M059J (cell line): ENCODE measurements at regions not wholly inside any gene's neighbourhood (a gene's known extent, or its start where the extent isn't known, plus 50 kb on each side); places are given as distances from the start of the nearest gene placed in this dataset.
A peak's percentile ranks its signal among the peaks of the same experiment; 100 is the strongest.

ENCODE experiments used
- DNase-seq: peaks from one replicate; pipeline ENCODE4 v3.0.0-alpha.2; 2012; ENCODE audit warnings: low read depth

- DNase-seq = no peak
These were observed 131.0 kb downstream of the PDGFRA start for GRCh38 chr4:54359919-54360650.

- DNase-seq = no peak
These were observed 133.9 kb downstream of the PDGFRA start for GRCh38 chr4:54363037-54363436.

GRCh38 chr4:54365691-54366090, 136.6 kb downstream of the PDGFRA start:
- DNase-seq = no peak

GRCh38 chr4:54367059-54367458, 138.0 kb downstream of the PDGFRA start:
- no peak for DNase-seq

GRCh38 chr4:54368281-54369265, 139.5 kb downstream of the PDGFRA start:
- no peak for DNase-seq

- DNase-seq = peak; percentile 6
These were observed 142.1 kb downstream of the PDGFRA start for GRCh38 chr4:54371173-54371572.

GRCh38 chr4:54372951-54373350, 143.9 kb downstream of the PDGFRA start:
- DNase-seq = no peak

GRCh38 chr4:54373718-54374210, 144.7 kb downstream of the PDGFRA start:
- no peak for DNase-seq

GRCh38 chr4:54378461-54378860, 149.4 kb downstream of the PDGFRA start:
- DNase-seq = no peak

- DNase-seq = no peak
These were observed 155.1 kb downstream of the PDGFRA start for GRCh38 chr4:54384152-54384551.

- DNase-seq = peak; percentile 55
These were observed 155.5 kb downstream of the PDGFRA start for GRCh38 chr4:54384563-54384962.

- DNase-seq = no peak
These were observed 157.1 kb downstream of the PDGFRA start for GRCh38 chr4:54386042-54386669.

- DNase-seq = no peak
These were observed 157.6 kb downstream of the PDGFRA start for GRCh38 chr4:54386693-54387092.

- no peak for DNase-seq
These were observed 161.6 kb downstream of the PDGFRA start for GRCh38 chr4:54390670-54391069.

GRCh38 chr4:54391104-54391503, 162.0 kb downstream of the PDGFRA start:
- no peak for DNase-seq

GRCh38 chr4:54392479-54392878, 163.4 kb downstream of the PDGFRA start:
- peak; percentile 3 for DNase-seq

GRCh38 chr4:54393243-54393642, 164.2 kb downstream of the PDGFRA start:
- DNase-seq = no peak

- DNase-seq = no peak
These were observed 166.0 kb downstream of the PDGFRA start for GRCh38 chr4:54395013-54395527.

- no peak for DNase-seq
These were observed 171.1 kb downstream of the PDGFRA start for GRCh38 chr4:54400188-54400587.

- peak; percentile 84 for DNase-seq
These were observed 171.7 kb downstream of the PDGFRA start for GRCh38 chr4:54400802-54401201.

GRCh38 chr4:54402880-54403480, 173.9 kb downstream of the PDGFRA start:
- DNase-seq = no peak
